HPDE6-E6E7 (cell line): ENCODE measurements at regions not wholly inside any gene's neighbourhood (a gene's known extent, or its start where the extent isn't known, plus 50 kb on each side); places are given as distances from the start of the nearest gene placed in this dataset.
A peak's percentile ranks its signal among the peaks of the same experiment; 100 is the strongest.
"Not testable (repeated sequence)": the region's sequence is repeated elsewhere in the genome, so short reads cannot be mapped to it uniquely, and the experiment has no call there.

Experiments used
- DNase-seq: peaks from one replicate; pipeline ENCODE4 v3.0.0; 2011; ENCODE audit warnings: missing footprints; ENCODE audit errors: extremely low spot score

DNA sequence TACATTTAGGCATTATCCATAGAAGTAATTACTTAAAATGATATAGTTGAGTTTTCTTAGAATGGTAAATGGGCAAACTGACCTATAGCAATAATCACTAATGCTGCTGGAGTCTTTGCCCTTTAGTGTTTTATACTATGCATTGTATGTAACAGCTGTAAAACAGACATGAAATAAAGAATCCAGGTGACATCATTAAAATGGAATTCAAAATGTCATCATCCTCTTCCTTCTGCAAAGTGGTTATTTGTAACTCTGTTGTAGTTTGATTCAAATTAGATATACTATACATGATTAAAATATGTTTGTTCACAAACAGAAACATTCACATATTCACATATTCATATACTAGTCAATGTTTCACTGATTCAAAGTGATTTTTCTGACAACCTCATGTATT is 598.8 kb downstream of the SLC16A7 start:
- DNase-seq: no peak

- no peak for DNase-seq
Observed at GRCh38 chr12:60195483-60195882, 599.7 kb downstream of the SLC16A7 start.

- DNase-seq: no peak
Observed at GRCh38 chr12:60196366-60196765, 600.5 kb downstream of the SLC16A7 start.

DNA sequence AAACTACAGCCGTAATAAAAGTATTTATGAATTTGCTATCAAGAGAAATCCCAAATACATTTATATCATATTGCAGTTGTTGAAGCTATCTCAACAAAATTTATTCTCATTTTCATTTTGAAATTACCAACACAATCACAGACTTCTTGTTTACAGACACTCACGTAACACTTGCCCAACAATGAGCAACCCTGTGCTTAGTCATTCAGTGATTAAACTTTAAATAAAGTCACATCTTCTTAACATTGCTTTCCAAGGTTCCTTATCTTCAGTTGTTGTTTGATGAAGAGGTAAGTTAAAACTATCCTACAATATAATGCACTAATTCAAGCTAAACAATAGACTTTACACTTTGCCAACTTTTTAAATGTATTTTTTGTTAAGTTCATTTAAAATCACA is 601.8 kb downstream of the SLC16A7 start:
- DNase-seq: peak; percentile 10

DNA sequence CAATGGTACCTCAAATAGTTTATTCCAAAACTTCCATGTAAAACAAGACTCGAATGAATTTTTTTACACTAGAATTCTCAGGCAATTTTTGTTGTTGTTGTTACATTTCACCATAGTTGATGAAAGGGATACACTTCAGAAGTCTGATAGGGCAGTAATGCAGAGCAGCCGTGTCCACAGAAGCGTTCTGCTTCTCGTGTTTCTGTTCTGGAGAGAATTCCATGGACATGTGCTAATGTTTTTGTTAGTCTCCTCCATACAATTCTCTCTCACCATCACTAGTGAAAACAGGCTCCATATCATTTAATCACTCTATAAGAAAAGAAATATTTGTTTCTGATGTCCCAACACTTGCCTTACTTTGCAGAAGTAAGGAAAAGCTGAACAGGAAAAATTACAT is 606.1 kb downstream of the SLC16A7 start:
- no peak for DNase-seq

GRCh38 chr12:60205500-60205899 is 609.7 kb downstream of the SLC16A7 start:
- DNase-seq: no peak

- DNase-seq: no peak
Observed at GRCh38 chr12:60209521-60209920, 613.7 kb downstream of the SLC16A7 start.

DNA sequence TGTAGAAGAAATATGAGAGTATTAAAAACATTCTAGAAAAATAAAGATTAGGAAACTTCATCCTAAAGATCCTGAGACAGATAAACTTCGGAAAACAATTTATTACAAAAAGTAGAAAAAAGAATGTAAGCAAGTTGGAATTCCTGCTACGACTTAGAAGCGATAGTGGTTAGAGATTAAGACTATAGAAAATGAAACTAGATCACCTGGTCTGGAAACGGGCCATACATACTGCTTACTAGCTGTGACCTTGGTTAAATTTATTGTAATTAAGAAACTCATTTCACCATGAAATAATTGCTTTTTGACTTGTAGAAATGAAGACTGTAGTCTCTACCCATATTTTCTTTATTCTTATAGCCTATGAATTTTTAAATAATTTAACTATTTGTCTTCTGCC is 614.1 kb downstream of the SLC16A7 start:
- DNase-seq: no peak

DNA sequence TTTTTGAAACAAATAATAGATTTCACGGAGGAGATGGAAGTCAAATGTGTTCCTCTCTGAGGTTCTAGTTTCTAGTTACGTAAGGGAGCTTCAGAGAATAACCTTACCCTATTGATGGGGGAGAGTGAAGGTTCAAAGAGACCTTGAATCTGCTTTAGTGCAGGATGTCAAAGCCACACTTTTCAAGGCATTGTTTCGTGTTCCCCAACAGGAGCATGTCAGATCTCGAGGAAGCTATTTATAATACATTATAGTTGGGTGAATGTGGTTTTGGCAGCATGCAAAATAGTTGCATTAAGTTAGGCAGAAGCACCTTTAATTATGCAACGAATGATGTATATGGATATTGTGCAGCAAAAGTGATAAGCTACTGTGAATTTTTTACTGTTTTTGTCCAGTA is 614.9 kb downstream of the SLC16A7 start:
- no peak for DNase-seq

GRCh38 chr12:60211244-60211643 is 615.4 kb downstream of the SLC16A7 start:
- DNase-seq: no peak

GRCh38 chr12:60212159-60213000 is 616.6 kb downstream of the SLC16A7 start:
- DNase-seq: no peak

GRCh38 chr12:60213272-60213671 is 617.4 kb downstream of the SLC16A7 start:
- not testable (repeated sequence) for DNase-seq

DNA sequence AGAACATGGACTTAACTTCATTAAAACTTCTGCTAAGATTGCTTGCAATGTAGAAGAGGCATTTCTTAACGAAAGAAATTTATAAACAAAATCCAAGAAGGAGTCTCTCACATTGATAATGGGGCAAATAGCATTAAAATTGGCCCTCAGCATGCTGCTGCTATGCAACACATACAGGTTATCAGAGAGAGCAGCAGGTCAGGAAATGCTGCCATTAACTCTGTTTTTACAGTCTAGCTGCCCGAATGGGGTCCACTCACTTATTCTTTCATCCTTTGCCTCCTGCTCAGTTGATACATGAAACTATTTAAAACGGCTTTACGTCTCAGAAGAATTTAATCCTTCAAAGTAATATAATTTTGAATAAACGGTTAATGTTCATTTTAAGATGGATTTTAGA is 620.4 kb downstream of the SLC16A7 start:
- DNase-seq: no peak

GRCh38 chr12:60223242-60223641 is 627.4 kb downstream of the SLC16A7 start:
- no peak for DNase-seq

DNA sequence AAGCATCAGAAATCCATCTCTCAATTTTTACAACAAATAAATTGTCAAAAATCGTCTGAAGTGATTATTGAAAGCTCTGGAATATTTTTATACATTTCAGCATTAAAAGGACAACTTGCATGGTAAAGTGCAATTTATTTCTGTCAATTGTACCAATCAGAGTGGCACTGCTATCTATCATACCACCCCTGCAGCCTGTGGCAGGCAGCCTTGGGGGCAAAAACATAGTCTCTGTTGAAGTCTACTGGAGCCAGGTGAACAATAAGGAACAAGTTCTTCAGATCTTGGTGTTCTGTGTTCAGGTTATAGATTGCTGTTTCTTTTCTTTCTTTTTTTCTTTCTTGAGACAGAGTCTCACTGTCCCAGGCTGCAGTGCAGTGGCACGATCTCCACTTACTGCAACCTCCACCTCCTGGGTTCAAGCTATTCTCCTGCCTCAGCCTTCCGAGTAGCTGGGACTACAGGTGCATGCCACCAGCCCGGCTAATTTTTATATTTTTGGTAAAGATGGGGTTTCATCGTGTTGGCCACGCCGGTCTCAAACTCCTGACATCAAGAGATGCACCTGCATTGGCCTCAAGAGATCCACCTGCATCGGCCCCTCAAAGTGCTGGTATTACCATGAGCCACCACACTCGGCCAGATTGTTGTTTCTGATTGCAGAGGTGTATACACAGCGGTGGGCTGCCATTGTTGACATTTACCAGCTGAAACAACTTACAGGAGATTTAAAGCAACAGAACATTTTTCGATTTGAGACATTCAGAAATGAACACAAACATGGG is 629.6 kb downstream of the SLC16A7 start:
- DNase-seq: no peak

GRCh38 chr12:60227916-60228315 is 632.1 kb downstream of the SLC16A7 start:
- no peak for DNase-seq

DNA sequence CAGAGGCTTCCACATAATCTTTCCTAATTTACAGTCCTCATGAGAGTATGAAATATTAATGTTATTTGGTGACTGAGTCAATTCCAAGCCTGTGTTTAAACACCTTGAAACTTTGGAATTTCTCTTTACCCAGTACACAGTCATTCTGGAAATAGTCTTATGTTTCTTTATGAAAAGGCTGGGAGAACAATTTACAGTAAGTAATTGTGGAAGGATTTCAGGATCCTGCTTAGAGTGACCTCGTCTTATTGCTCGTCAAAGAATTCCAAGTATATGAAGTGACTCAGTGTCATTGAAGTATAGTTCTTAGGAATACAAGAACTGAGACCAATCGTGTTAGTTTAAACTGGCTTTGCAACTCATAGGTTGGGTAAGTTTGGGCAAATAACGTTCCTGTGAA is 634.2 kb downstream of the SLC16A7 start:
- no peak for DNase-seq

GRCh38 chr12:60231303-60231702 is 635.5 kb downstream of the SLC16A7 start:
- no peak for DNase-seq

DNA sequence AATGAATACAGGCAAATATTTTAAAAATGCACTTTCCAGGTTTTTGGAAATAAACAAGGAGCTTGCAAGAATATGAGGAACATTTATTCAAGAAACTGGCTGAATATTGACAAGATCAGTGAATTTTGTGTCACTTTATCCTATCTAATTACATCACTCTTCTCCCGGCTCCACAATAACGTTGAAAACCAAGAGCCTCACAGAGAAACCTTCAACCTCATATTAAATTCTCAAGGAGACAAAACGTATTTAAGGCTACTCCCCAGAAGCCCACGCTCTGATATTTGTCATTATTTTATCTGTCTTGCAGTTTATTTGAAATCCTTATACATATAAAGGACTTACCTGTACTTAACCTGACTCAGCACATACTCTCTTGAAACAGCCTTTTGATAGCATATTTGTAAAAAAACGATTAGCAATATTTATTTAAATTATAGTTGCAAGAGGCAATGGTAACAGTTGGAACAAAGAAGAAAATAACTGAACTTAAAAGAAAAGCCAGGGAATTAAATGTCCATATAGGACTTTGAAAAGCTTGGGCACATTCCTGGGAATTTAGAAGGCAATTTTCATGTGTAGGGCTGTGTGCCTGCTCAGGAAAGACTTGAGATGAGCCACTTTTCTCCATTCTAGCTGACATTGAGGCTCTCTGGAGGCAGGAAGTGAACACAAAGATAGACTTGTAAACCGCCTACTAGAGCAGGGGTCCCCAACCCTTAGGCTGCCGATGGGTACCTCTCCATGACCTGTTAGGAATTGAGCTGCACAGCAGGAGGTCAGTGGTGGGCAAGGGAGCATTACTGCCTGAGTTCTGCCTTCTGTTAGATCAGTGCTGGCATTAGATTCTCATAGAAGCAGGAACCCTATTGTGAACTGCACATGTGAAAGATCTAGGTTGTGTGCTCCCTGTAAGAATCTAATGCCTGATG is 636.4 kb downstream of the SLC16A7 start:
- no peak for DNase-seq

DNA sequence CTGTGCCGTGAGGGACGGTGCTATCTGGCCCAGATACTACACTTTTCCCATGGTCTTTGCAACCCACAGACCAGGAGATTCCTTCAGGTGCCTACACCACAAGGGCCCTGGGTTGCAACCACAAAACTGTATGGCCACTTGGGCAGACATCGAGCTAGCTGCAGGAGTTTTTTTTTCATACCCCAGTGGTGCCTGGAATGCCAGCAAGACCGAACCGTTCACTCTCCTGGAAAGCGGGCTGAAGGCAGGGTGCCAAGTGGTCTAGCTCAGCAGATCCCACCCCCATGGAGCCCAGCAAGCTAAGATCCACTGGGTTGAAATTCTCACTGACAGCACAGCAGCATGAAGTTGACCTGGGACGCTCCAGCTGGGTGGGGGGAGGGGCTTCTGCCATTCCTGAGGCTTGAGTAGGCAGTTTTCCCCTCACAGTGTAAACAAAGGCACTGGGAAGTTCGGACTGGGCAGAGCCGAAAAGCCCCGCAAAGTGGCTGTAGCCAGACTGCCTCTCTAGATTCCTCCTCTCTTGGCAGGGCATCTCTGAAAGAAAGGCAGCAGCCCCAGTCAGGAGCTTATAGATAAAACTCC is 638.9 kb downstream of the SLC16A7 start:
- not testable (repeated sequence) for DNase-seq

- no peak for DNase-seq
Observed at GRCh38 chr12:60235261-60235660, 639.4 kb downstream of the SLC16A7 start.

GRCh38 chr12:60236416-60236815 is 640.6 kb downstream of the SLC16A7 start:
- DNase-seq: not testable (repeated sequence)
